Putamen (tissue), 1 donor: ENCODE measurements at regions not wholly inside any gene's neighbourhood (a gene's known extent, or its start where the extent isn't known, plus 50 kb on each side); places are given as distances from the start of the nearest gene placed in this dataset.
"Not testable (repeated sequence)": the region's sequence is repeated elsewhere in the genome, so short reads cannot be mapped to it uniquely, and the experiment has no call there.

ENCODE experiments used
- DNase-seq: peaks from one replicate; pipeline ENCODE4 v3.0.0-alpha.2; 2016; ENCODE audit warnings: low spot score

DNA sequence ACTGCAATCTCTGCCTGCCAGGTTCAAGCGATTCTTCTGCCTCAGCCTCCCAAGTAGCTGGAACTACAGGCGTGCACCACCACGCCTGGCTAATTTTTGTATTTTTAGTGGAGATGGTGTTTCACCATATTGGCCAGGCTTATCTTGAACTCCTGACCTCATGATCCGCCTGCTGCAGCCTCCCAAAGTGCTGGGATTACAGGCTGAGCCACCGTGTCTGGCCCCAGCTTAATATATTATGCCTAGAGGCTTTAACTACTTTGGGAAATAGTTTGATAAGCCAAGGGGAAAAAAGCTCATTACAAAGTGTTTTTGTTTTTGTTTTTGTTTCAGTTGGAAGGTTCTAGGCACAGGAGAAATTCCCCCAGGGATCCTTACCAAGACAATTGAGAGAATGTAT is 184.2 kb upstream of the FAM241A start:
- DNase-seq = not testable (repeated sequence)

DNA sequence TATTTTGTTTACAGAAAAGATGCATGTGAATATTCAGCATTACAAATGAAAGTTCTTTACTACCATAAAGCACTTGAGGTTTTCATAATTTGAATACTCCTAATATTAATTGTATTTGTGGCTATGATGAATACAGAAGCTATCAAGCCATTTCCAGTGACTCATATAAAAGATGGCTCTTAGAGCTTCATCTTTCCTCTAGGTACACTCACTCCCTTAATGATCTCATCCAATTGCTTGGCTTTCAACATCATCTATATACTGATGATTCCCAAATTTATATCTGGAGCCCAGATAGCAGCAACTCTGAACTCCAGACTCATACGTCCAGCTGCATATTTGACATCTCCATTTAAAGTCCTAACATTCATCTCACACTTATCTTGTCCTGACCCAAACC is 183.4 kb upstream of the FAM241A start:
- no peak for DNase-seq

DNA sequence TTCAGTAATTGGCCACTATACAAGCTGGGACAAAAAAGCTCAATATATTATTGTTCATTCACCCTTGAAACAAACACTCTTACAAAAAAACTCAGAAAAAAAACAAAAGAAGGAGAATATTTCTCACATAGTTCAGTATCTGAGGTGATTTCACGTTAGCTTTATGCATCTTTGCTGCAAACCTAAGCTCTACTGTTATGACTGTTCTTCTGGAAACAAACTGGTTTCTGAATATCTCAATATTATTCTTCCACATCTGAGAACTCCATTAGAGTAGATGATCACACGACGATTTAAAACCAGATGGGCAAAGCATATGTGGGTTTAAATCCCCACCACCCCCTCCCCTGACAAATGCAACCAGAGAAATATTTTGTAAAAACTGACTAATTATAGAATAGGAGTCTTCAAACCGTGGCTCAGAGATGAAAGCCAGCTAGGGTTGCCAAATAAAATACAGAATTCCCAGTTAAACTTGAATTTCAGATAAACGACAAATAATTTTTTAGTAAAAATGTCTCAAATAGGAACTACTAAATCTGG is 182.0 kb upstream of the FAM241A start:
- DNase-seq = no peak

DNA sequence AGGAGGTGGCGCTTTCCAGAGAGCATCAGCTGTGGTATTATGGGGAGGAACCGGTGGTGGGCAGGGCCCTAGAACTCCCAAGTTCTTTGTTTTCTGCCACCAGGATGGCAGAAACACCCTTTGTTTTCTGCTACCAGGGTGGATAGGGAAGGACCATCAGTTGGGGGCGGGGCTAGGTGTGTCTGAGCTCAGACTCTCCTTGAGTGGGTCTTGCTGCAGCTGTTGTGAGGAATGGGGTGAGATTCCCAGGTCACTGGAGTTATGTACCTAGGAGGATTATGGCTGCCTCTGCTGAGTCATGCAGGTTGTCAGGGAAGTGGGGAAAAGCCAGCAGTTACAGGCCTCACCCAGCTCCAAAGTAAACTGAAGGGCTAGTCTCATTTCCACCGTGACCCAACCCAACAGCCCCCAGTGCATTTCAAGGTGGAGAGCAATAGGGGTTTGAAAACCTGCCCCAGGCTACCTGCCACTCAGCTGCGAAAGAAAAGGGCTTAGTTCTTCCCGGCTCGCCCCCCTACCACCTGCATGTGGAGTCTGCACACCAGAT is 167.8 kb upstream of the FAM241A start:
- no peak for DNase-seq

DNA sequence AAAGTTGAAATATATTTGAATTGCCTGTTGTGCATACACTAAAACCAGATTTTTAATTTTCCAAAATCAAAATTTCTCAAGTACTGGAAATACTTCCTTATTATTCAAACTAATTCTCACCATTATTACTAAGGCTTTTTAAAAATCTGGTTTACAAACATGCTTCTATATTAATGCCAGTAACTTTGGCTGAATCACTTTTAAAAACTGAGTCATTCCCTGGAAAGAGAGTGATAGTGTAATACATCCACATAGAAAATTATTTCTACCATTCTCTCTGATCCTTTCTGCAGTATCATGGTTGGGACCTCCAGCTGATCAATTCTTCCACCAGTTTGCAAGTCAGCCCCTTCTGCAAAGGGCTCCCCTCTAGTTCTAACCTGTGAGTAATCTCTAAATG is 165.3 kb upstream of the FAM241A start:
- no peak for DNase-seq

DNA sequence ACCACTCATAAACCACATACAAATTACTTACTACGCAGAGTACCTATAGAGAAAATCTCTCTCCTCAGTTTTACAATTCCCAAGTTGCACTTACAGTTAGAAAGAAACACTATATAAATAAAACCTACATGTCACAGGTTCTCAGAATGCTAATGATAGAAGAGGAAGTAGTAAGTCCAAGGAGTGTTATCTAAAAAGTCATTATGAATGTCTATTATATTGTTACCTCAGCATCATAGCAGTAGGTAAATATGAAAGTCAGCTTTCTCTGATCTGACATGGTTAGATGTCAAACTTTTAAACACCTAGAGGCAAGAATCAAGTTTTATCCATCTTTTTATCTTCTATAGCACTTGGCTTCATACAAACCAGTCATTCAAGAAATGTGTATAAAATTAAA is 163.2 kb upstream of the FAM241A start:
- no peak for DNase-seq

DNA sequence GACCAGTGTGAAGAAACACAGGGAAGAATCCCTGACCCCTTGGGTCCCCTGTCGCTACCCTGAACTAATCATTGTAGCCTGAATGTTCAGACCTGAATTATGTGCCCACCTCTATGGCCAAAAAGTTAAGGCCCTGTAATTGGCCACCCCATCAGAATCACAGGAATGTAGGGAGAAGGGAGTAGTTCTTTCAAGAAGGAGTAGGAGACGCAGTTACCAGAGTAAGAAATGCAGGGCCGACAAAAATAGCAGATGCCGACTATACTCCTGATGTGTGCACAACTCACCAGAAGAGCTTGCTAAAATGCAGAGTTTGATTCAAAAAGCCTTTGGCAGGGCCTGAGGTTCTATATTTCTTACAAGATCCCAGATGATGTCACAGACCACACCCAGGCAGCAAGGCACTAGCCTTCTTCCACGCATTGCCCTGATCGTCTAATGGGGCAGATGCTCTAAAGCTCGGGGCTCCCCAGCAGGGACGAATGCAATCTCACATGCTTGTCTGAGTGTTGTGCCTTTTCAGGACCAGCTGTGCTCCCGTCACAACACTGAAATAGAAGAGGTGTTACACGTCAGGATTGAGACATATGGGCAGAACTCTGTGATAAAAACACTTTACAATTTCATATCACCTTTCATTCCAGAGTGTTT is 161.0 kb upstream of the FAM241A start:
- no peak for DNase-seq

DNA sequence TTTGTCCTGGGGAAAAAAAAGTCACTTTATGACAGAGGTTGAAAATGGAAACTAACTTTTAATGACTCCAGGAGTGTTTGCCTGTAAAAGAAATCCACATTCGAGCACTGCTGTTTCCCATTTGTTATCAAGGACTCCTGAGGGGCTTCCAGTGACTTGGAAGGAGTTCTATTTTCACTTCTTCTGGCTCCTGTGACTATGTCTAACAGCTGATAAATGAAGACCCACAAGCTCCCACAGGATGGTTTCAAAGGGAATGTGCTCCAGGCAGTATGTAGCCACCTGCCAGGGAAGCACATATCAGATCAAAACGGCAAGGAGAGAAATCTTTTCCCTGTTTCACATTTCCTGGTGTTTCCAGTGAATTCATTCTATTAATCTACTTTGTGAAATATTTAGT is 159.8 kb upstream of the FAM241A start:
- DNase-seq = no peak

DNA sequence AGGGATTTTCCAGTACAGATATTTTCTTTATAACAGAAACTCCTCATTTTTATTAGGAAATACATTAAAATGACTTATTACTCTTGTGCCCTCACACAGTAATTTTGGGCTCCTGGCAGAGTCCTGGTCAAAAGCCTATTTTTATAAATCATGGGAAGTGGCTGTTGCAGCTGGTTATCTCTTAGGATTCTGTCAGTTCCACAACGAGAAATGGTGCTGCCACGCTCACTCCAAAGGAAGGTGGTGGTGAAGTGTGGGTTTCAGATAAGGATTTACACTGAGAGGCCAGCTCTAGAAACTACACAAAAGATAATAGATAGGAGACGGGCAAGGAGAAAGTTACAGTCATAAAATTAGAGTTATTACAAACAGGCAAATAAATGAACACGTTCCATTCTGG is 159.2 kb upstream of the FAM241A start:
- DNase-seq = no peak

DNA sequence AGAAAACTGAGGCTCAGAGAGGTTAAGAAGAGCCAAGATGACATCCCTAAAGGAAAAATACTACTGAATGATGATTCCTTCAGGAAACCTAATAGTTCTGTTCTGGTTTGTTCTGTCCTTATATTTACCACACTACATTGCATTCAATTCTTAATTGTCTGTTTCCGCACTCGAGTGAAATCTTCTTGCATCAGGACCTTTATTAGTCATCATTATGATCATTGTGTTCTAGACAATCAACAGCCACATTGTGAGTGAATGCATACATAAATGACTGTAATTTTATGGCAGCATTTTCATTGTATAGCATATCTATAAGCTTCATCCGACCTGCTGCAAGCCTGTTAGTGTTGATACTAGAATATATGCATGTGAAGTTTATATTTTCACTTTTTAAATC is 156.7 kb upstream of the FAM241A start:
- DNase-seq = no peak

DNA sequence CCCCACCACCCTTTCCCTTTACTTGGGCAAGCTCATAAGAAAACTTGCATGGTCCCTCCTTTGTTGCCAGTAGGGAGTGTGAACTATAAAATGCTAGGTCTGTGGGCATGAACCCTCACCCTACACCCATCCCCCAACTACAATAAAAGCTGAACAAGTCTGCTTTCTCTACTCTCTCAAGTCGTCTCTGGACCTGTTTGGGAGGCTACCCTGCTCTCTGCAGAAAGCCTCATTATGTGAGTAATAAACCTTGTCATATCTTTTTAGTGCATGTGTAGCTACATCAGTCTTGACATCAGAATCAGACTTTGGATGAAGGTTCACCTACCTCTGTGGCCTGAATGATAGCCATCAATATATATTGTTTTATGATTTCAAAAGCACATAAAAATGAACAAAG is 155.4 kb upstream of the FAM241A start:
- no peak for DNase-seq

DNA sequence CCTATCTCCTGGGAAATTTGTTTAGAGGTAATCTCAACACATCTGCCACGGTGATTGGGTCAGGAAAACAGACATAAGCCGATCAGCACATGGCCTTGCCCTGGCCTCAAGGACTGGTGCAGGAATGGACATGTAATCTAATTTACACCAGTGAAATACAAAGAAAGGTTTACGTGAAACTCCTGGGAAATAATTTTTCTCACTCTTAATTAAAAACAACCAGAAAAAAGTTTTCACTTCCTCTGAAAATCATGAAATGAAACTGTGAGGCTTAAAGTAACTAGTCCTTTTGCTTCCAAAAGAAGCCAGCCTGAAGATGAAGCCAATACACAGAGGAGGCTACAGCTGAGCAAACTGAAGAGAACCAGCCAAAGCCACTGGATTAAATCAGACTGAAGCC is 154.1 kb upstream of the FAM241A start:
- no peak for DNase-seq

DNA sequence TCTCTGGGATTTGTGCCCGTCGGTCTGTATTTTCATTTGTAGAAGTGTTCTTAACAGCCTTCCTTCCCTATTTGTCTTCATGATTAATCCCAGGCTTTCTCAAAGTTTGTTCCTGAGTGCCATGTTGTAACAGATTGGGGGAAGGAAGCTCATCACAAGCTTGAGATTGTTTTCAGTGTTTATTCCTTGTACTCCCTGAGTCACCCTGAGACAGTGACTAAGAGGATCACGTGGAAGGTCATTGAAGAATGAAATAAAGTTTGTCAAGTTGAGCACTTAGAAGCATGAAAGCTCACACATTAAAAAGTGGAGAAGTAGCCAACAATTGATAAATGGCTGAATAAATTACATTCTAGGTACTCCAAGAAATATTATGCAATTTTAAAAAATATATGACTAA is 153.5 kb upstream of the FAM241A start:
- DNase-seq = no peak

DNA sequence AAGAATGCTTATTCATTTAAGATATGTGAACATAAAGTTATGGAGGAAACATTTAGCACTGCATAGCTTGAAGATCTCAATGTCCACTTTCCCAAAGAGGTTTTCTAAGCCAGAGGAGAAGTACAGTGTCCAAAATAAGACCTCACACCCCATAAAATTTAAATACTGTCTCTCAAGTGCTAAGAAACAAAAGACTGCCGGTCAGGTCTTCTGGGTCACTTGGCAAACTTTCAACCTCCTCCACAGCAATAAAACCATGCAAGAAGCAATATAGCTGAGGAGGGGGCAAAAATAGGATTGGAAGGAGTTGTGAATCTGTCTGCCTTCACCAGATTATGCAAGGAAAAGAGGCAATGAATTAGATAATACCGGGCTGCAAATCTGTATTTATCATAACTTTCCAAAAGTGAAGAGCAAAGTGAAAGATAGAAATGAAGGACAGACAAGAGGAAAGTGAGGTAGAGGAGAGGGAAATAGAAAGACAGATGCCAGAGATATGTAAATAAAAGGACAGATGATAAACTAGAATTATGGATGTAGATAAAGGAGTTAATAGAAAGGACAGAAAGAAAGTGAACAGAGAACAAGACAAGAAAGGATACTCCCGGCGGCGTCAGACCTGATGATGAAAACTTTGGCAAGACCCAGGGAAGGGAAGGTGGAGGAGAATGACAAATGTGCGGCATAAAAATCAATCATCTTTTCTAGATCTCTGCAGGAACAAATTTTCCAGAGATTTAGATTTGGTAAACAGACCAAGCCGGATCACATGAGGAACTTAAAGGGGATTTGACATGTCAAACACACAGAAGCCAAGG is 152.7 kb upstream of the FAM241A start:
- no peak for DNase-seq

DNA sequence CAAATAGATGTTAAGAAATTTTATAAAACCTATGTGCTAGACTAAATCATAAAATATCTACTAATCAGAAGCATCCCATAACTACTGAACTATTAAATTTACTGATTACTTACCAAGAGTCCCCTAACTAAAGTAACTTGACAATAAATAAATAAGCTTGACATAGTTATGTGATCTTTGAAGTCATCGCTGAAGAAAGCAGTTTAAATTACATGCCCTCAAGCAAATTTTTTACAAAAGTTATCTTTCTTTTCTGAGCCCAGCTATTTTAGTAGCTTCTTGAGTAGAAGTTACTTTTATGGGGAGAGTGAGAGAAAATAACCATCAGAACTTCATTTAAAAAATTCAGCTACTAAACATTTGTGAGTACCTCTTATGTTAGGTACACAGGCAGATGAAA is 150.9 kb upstream of the FAM241A start:
- DNase-seq = no peak

DNA sequence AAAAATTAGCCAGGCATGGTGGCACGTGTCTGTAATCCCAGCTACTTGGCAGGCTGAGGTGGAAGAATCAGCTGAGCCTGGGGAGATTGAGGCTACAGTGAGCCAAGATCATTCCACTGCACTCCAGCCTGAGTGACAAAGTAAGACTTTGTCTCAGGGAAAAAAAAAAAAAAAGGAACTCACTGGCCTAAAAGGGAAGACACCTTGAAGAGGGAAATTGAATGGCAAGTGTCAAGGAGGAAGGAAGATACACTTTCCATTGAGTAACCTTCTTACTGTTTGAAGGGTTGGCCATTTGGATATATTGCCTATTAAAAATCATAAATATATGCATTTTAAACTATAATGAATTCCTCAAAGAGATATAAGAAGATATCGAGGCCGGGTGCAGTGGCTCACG is 147.5 kb upstream of the FAM241A start:
- DNase-seq = no peak

DNA sequence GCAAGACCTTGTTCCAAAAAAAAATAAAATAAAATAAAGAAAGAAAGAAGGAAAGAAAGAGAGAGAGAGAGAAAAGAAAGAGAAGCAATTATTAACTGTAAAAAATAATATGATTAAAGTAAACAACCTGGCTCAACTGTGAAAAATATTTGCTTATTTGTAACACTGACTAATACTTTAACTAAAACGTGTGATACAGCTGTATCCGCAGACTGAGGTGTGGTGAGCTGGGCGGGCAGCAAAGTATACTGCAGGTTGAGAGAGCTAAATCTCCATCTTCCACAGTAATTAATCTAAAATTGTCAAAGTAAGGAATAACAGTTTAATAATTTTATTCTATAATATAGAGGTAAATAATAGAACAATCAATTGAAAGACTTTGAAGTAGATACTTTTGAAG is 145.5 kb upstream of the FAM241A start:
- no peak for DNase-seq

DNA sequence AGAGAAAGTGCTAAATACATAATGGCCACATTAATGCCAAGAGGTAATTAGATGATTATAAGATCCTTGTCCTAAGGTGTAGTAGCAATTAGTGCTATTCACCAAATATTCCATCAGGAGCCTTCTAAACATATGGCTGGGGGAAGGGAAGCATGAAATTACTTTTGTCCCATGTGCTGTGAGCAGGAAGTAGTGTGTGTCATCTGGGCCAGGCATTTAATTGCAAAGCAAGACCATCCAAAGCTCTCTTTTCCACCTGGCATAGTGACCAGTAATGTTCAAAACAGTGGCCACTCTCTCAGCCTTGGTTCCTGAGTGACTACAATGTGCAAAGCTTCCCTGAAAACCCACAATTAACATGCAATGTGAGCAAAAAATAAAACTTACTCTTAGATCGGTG is 144.2 kb upstream of the FAM241A start:
- no peak for DNase-seq

DNA sequence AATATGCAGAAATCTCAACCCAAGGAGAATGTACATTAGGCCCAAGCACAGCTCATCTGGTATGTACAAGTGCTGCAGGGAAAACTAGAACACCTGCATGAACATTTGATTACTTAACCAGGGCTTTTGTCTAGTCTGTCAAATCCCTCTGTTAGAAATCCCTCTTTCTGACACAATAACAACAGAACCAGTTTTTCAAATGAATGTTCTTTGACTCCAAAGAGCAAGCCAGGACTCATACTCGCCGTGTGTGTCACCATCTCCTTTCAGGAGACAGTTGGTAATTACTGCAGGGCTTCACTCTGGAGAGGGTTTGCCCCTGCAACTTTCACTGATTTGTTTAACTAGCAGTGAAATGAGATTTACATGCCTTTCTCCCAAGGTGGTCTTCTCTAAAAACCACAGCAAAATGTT is 143.0 kb upstream of the FAM241A start:
- DNase-seq = no peak

DNA sequence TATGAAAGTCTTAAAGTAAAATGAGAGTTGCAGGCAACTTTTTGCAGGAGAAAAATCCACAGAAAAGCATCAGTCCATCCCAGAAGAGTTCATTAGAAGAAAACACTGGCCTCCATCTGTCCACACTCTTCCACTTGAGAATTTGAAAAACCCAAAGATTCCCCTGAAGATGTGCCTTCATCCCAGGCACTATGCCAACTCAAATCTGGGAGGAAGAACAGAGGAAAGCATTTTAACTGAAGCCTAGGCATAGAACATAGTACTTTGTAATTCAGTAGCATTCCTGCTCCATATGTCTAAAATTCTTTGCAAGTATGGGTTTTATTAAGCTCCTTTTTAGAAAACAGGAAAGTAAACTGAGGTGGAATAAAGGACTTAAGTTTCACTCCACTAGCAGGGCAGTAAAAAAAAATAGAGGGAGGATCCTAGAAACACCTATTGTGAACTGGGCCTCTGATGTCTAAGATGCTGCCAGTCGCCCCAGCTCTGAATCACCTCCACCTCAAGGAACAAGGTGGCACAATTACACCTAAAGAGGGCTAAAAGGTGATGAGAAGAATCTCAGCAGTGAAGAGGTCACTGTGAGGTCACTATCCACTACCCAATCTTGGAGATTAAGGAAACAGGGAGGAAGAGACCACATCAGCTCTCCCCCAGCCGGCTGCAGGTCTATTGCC is 141.9 kb upstream of the FAM241A start:
- no peak for DNase-seq

DNA sequence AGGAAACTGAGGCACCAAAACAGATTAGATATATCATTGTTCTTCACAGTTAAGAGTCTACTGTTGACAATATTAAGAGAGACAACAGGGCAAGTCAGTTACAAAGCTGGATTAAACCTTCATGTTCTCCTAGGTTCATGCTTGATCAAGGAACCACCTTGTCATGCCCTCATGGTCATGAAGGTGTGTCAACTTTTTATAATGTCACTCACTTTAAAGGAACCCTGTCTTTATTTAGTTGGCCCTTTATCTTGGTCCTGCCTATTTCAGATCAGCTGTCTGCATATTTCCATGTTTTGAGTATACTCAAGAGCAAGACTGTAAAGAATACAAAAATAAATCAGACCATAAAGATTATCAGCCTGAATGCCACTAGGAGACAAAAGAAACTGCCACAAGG is 140.2 kb upstream of the FAM241A start:
- DNase-seq = no peak

DNA sequence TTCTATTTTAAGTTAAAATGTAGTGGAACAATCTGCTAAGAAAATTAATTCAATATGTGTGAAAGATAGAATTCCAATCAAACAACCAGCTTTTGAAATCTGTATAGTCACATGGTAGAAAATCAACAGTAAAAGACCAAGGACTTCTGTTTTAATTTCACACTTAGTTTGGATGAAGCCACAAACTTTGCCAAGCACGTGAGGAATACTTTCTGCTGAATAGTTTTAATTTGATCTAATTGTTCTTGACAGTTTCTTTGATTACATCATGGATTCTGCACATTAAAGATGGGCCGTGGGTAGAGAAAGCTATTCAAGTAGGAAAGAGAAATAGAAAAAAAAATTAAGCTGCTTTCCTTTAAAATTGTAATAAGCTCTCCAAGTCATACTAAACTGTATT is 137.9 kb upstream of the FAM241A start:
- peak; percentile 43 for DNase-seq

DNA sequence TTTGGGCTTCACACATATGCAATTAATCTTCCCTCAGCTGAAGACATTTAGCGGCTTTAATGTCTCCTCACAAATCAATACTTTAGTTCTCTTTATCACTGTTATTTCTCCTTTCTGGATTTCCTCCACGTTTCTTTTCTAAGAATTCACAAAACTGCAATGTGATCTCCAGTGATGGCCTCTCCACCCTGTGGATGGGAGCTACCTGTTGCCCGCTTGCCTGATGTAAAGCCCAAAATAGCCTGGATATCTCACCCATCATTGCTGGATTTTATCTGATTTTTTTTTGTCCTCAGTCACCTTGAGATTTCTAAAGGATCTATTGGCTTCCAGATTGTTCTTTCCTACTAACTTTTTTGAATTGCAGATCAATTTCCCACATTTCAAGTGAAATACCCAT is 129.3 kb upstream of the FAM241A start:
- no peak for DNase-seq
